GM12892 (cell line): ENCODE measurements at regions not wholly inside any gene's neighbourhood (a gene's known extent, or its start where the extent isn't known, plus 50 kb on each side); places are given as distances from the start of the nearest gene placed in this dataset.
"Not testable (repeated sequence)": the region's sequence is repeated elsewhere in the genome, so short reads cannot be mapped to it uniquely, and the experiment has no call there.

Experiments used
- DNase-seq: peaks from one replicate; pipeline ENCODE4 v3.0.0; 2011; ENCODE audit not compliant: insufficient read length
- FAIRE-seq: peaks from 2 replicates; lab custom pipeline; 2011; peaks lifted over from hg19 to GRCh38; lab: Jason Lieb, UNC
- POLR2A ChIP-seq: IDR thresholded peaks from 2 replicates; pipeline ENCODE4 v1.6.1; 2011; ENCODE audit warnings: low read depth, low read length, control low read depth
- POLR2AphosphoS5 ChIP-seq: IDR thresholded peaks from 2 replicates; pipeline ENCODE4 v1.6.1; 2011; ENCODE audit warnings: low read depth, low read length, control low read depth
- TAF1 ChIP-seq: IDR thresholded peaks from 2 replicates; pipeline ENCODE4 v1.6.1; 2011; ENCODE audit warnings: low read depth, mild to moderate bottlenecking, control low read depth, low read length, borderline replicate concordance

DNA sequence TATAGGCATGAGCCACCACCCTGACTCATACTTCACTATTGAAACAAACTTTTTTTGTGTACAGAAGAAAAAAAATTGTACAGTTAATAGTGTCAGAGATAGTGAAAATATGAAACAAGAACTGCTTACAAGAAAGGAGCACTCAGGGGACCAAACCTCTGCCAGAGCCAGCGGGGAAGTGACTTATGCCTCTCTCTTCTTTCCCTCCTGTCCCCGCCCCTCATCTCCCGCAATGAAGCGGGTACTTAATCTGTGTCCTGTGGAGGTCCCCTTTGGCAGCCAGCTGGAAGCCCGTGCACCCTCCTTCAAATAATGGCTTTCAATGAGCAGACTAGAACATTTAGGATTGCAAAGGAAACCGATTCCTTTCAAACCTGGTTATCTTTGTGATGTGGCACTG is 51.5 kb downstream of the PPIAL4A start:
- FAIRE-seq, DNase-seq: not testable (repeated sequence)

DNA sequence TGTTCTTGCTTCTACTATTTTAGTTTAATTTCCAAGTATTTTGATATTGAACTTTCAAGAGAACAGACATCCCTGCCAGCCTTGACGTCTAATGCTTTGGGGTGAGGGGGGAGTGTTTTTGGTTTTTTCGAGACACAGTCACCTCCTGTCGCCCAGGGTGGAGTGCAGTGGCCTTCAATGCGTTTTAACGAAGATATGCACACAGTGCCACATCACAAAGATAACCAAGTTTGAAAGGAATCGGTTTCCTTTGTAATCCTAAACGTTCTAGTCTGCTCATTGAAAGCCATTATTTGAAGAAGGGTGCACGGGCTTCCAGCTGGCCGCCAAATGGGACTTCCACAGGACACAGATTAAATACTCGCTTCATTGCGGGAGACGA is 52.3 kb downstream of the PPIAL4A start:
- DNase-seq, FAIRE-seq: not testable (repeated sequence)

DNA sequence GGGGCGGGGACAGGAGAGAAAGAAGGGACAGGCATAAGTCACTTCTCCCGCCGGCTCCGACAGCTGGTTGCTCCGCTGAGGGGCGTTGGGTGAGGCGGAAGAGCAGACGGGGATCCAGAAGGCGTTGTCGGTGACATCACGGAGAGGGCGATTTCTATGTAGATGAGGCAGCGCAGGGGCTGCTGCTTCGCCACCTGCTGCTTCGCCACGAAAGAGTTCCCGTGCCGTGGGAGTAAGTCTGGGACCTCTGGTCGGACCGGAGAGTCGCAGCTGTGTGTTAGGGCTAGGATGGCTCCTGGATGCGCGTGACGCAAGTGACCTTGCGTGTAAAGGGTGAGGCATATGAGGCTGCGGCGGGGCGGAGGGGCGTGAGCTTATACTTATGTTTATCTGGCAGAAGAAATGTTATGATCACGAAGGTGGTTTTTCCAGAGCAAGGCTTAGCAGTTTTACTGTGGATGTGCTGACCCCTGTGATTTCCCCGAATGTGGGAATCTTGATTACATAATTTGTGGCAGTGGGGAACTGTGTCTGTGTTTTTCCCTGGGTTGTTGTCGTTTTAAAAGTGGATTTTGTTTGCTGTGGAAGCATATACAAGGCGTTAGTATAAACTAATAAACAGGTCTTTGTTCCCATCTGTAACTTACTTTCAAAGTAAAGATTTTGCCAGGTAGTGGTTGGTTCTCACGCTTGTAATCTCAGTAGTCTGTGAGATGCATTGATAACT is 52.8 kb downstream of the PPIAL4A start:
- TF ChIP-seq POLR2A, result peak; percentile 98
- TF ChIP-seq POLR2AphosphoS5, result peak; percentile 99
- not testable (repeated sequence) for FAIRE-seq
- DNase-seq, result peak; percentile 12

DNA sequence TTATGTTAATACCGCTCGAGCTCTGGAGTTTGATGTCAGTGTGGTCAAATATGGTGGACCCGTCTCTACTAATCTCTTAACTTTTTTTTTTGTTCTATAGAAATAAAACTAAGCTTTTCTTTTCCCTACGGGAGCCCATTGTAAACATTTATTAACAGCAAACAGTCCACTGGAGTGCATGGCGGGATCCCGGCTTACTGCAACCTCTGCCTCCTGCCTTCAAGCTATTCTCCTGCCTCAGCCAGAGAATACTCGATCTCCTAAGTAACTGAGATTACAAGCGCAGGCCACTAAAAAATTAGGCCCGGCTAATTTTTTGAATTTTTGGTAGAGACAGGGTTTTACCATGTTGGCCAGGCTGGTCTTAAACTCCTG is 53.4 kb downstream of the PPIAL4A start:
- DNase-seq, FAIRE-seq: not testable (repeated sequence)

DNA sequence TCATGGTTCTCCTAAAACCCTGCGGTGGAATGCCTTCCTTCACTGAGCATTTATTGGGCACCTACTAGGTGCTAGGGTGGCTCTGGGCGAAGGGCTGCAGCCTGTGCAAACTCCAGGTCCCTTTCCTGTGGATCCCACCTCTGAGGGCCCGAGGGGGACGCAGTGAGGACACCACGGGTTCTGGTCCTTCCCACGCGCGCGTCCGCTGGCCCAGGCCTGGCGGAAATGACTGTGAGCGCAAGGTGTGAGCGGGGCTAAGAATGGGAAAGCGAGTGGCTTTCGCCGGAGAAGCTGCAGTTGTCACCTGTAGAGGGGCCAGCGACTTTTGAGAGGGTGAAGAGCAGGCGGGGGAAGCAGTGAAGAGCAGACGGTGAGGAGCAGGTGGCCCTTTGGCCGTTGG is 55.1 kb downstream of the PPIAL4A start:
- not testable (repeated sequence) for FAIRE-seq

DNA sequence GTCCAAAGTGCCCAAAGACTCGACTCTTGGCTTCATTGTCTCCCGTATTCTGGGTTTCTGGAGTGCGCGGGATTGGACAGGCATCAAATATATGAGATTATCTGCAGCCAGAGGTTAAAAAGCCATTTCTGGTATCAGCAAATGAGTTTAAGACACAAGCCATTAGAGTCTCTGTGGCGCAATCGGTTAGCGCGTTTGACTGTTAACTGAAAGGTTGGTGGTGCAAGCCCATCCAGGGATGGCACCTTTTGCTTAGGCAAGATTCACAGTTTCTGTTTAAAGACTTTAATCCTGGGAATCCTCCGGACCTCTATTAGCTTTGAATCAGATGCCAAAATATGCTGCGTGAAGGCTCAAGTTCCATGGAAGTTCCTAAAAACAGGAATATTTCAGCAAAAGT is 55.6 kb downstream of the PPIAL4A start:
- not testable (repeated sequence) for DNase-seq, FAIRE-seq

More for the DNA sequence above, 55.1 kb downstream of the PPIAL4A start:
- DNase-seq, result not testable (repeated sequence)

DNA sequence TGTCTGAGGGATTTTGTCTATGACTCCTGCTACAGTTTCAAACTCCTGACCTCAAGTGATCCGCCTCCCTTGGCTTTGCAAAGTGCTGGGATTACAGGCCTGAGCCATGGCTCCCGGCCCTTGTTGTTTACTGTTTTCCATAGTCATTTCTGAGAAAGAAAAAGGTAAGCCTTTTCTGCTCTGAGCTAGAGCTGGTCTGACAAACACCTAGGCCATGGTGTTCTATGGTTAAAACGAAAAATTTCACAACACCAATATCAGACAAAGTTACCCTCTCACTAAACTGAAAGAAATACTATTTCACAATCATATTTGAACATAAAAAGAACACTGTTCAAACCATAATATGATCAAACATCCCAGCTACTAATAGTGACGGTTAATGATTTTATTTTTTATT is 57.5 kb downstream of the PPIAL4A start:
- not testable (repeated sequence) for FAIRE-seq, DNase-seq

DNA sequence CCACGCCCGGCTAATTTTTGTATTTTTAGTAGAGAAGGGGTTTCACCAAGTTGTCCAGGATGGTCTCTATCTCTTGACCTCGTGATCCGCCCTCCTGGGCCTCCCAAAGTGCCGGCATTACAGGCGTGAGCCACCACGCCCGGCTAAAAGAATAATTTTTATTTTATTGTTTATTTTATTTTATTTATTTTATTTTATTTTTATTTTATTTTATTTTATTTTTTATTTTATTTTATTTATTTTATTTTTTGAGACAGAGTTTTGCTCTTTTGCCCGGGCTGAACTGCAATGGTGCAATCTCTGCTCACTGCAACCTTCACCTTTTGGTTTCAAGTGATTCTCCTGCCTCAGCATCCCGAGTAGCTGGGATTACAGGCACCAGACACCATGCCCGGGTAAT is 60.2 kb downstream of the PPIAL4A start:
- DNase-seq, FAIRE-seq: not testable (repeated sequence)

DNA sequence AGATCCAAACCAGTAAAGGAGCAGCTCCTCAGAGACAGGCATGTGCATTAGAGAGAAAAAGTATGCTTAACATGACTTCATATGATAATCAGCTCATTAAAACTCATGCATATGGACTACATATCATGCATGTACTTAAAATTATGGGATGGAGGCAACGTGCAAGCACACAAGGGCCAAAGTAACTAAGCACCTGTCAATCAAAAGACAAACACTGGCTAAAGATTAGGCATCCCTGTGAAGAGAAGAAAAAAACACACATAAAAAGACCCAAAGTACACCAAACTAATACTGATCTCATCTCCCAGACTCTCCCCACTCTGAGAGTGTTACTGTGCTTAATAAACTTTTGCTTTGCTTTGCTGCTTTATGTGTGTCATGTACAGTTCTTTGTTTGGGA is 61.1 kb downstream of the PPIAL4A start:
- not testable (repeated sequence) for DNase-seq, FAIRE-seq

DNA sequence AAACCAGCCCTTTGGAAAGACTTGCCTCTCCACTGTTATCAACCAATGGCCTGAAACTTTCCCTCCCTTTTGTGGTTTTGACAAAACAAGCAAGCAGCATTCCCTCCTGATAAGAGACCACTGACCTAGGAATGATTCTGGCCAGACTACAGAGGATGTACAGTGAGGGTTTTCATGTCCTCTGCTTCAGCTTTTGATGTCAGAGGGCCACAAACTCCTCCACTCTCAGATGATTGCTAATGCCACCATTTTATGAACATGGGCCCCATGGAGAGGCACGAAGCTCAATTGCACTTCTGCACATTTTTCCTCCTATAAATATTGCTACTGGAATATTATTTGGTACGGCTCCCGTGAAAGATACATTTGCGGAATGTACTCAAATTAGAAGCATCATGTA is 61.5 kb downstream of the PPIAL4A start:
- FAIRE-seq, DNase-seq: not testable (repeated sequence)

DNA sequence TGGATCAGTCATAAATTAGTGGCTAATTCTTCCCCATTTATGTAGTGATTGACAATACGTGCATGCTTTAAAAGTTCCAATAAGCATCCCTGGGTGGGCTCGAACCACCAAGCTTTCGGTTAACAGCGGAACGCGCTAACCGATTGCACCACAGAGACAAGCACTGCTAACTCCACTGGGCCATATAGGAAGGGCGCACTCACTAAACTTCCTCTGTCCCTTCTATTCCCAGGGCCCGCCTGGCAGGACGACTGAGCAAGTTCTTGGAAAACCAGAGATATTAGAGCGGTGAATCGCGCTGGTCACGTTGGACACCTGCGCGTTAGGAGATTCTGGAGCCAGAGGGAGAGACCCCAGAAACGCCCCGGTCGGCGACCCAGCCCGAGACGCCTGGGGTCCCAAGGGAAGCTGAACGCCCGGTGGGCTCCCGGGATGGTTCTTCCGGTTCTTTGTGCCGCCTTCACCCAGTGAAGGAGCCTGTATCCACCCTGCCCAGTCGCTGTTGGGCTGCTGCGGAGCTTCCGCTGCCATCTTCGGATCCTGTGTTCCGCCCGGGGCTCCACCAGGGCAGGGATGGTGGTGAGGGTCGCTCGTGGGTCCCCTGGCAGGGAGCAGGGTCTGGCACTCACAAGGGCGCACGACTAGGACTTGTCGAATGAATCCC is 62.8 kb downstream of the PPIAL4A start:
- not testable (repeated sequence) for FAIRE-seq, DNase-seq

DNA sequence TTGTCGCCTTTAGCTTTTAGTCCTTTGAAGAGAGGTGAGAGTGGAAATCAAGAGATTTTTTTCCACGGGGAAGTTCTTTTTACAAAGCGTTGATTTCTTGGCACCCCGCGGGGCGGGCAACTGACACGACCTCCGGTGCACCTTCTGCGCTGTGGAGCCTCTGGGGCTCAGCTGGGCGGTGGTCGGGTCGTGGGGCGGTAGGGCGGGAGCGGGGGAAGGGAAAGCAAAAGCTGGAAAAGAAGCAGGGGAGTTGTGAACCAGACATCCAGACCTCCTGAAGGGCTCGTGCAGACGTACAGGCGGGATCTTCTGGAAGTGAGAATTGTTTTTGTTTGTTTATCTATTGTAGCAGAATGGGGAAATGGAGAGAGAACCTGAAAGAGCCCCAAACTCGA is 63.3 kb downstream of the PPIAL4A start:
- FAIRE-seq, result not testable (repeated sequence)

DNA sequence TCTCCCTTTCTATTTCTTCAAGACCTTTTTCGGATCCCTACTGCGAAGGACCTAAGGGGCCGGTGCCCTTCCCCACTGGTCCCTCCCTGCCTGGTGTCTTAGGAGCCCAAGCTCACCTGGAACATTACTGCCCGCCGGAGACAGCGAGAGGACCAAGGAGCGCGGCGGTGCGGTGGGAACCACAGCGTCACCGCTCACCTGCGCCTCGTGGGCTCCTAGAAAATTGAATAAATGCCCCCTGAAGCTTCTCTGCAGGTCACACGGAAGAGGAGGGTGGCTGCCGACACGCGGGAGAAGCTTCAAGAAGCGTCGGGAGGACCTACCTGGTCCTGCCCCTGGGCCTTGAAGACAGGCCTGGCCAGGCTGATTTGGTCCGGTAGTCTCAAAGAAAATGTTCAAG is 65.2 kb downstream of the PPIAL4A start:
- FAIRE-seq (no peak), DNase-seq (no peak)
- TF ChIP-seq TAF1 (no peak), POLR2AphosphoS5 (no peak), POLR2A (no peak)

More for the DNA sequence above, 63.3 kb downstream of the PPIAL4A start:
- DNase-seq, result not testable (repeated sequence)

DNA sequence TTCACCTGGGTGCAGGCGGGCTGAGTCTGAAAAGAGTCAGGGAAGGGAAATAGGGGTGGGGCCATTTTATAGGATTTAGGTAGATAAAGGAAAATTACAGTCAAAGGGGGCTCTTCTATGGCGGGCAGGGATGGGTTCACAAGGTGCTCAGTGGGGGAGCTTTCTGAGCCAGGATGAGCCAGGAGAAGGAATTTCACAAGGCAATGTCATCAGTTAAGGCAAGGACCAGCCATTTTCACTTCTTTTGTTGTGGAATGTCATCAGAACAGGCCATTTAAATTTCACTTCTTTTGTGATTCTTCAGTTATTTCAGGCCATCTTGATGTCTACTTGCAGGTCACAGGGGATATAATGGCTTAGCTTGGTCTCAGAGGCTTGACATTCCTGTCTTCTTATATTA is 66.4 kb downstream of the PPIAL4A start:
- FAIRE-seq, DNase-seq: not testable (repeated sequence)

DNA sequence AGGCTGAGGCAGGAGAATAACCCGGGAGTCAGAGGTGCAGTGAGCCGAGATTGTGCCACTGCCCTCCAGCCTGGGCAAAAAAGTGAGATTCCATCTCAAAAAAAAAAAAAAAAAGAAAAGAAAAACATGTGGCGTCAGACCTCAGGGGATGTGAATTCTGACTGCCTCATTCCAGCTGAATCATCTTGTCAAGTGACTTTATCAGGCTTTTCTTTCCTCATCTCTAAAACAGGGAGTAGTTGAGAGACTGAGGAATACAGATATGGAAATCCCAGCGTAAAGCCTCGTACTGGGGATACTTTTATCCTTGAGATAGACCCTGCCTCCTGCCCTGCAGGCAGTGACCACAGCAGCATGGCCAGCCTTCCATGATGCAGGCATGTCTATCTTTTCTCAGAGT is 76.4 kb downstream of the PPIAL4A start:
- not testable (repeated sequence) for FAIRE-seq, DNase-seq

DNA sequence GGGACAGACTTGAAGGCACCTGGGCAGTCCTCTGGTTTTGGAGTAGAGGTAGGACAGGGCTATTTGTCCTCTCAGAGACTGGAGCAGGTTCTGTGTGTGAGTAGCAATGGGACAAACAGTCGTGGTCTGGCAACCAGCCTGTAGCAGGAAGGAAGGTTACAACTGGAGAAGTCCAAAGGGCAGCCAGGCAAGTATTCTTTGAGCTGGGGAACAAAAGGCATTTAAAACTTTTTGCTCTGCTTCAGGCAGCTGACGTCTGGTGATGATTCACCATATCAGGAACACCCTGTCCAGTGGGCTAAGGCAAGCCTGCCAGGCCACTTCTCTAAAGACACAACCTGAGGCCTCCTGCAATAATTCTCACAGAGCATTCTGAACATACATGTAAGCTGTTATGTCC is 83.3 kb downstream of the PPIAL4A start:
- not testable (repeated sequence) for FAIRE-seq, DNase-seq

DNA sequence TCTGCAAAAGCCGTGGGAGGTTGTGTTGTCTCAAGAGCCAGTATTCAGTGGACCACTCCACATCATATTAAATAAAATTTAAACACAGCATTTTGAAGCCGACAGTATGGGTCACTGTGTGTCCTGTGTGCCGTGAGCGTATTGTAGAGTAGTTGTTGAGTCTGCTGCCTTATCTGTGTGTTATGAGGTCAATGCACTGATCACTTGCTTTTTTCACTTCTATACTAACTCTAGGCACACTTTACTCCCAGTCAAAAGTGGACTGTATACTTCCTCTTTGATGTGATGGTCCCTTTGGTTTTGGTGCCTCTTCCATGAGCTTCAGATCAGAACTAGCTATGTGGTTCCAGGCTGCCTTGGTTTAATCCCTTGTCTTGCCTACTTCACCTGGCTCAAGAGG is 84.3 kb downstream of the PPIAL4A start:
- DNase-seq, result not testable (repeated sequence)

DNA sequence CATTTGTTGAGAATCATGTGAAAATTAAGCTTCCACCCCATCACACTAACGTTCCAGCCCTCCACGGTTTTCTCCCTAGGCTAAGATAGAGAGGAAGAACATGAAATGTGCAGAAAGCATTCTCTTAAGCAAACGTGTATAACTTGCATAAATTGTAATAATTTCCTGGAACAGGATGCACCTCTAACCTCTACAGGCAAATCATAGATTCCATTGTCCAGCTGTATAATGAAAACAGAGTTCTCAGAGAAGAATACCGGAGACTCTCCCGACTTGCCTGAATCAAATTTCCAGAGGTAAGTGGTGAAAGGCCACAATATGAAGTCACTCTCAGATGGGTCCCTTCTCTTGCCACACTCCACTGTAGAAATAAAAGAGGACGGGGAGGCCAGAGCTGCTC is 87.7 kb downstream of the PPIAL4A start:
- not testable (repeated sequence) for DNase-seq, FAIRE-seq

More for the DNA sequence above, 84.3 kb downstream of the PPIAL4A start:
- not testable (repeated sequence) for FAIRE-seq

DNA sequence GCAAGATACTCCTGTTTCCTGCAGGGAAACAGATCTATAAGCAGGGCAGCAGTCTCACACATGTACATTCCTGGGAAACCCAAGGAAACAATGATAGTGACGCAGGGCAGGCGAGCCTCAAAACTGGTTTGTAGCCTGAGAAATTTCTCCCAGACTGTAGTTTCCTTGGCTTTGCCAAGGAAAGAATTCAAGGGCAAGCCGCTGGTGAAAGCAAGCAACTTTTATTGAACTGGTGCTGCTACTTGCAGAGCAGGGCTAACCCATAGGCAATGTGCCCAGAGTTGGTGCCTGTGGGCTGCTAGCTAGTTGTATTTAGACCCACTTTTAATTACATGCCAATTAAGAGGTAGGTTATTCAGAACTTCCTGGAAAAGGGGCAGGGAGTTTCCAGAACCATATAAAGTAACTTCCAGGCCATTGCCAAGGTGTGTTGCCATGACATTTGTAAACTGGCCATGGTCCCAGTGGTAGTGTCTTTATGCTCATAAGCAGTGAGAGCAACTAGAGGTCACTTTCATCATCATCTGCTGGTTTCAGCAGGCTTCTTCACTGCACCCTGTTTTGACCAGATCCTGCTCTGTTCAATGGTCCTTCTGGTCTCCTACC is 92.0 kb downstream of the PPIAL4A start:
- not testable (repeated sequence) for DNase-seq, FAIRE-seq

DNA sequence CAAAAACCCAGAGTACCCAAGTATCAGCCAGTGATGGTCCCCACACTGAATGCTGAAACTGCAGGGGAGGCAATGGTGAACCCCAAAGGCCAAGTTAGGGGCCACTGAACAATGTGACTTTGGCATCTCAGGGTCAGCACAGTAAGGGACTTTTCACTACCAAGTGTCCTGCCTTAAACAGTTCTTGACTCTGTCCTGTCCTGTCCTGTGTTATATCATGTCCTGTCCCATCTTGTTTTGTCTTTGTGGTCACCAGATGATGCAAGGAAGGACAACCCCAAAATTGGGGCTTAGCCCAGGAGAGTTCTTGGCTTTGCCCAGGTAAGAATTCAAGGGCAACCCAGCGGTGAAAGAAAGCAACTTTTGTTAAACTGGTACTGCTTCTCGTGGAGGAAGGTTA is 105.0 kb downstream of the PPIAL4A start:
- not testable (repeated sequence) for FAIRE-seq, DNase-seq
